Fibroblast of pulmonary artery (primary cell): ENCODE measurements at regions not wholly inside any gene's neighbourhood (a gene's known extent, or its start where the extent isn't known, plus 50 kb on each side); places are given as distances from the start of the nearest gene placed in this dataset.
"Not testable (repeated sequence)": the region's sequence is repeated elsewhere in the genome, so short reads cannot be mapped to it uniquely, and the experiment has no call there.

Experiments
- DNase-seq: peaks from one replicate; pipeline ENCODE4 v3.0.0-alpha.2; 2010; ENCODE audit warnings: low read depth
- H3K4me3 ChIP-seq: replicated peaks from 2 replicates; pipeline ENCODE4 v1.5.1; 2011; ENCODE audit warnings: low read depth, mild to moderate bottlenecking, control low read depth, low read length, moderate library complexity
- TF ChIP-seq, protein P1 (sequence below): IDR thresholded peaks from 2 replicates; pipeline ENCODE4 v1.5.1; 2011; ENCODE audit warnings: mild to moderate bottlenecking, control low read depth, low read length, inconsistent platforms; ENCODE audit errors: missing control alignments

DNA sequence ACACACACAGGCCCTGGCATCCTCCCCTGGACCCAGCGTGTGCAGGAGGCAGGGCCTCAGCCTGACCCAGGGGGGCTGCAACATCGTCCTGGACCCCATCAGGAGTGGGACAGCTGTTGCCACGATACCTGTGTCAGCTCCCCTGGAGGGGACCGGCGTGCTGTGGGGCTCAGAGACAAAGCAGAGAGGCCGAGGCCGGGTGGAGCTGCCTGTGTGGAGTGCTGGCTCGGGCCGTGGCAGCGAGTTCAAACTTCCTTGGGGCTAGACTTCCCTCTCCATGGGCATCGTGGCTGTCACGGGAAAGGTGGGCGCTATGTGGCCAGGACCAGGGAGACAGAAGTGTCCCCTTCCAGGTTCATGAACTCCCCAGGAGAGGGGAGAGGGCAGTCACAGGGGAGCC is 155.0 kb upstream of the SFSWAP start:
- H3K4me3 ChIP-seq: no peak overlapping the region
- TF ChIP-seq, protein P1, sequence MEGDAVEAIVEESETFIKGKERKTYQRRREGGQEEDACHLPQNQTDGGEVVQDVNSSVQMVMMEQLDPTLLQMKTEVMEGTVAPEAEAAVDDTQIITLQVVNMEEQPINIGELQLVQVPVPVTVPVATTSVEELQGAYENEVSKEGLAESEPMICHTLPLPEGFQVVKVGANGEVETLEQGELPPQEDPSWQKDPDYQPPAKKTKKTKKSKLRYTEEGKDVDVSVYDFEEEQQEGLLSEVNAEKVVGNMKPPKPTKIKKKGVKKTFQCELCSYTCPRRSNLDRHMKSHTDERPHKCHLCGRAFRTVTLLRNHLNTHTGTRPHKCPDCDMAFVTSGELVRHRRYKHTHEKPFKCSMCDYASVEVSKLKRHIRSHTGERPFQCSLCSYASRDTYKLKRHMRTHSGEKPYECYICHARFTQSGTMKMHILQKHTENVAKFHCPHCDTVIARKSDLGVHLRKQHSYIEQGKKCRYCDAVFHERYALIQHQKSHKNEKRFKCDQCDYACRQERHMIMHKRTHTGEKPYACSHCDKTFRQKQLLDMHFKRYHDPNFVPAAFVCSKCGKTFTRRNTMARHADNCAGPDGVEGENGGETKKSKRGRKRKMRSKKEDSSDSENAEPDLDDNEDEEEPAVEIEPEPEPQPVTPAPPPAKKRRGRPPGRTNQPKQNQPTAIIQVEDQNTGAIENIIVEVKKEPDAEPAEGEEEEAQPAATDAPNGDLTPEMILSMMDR: no peak
- no peak for DNase-seq

DNA sequence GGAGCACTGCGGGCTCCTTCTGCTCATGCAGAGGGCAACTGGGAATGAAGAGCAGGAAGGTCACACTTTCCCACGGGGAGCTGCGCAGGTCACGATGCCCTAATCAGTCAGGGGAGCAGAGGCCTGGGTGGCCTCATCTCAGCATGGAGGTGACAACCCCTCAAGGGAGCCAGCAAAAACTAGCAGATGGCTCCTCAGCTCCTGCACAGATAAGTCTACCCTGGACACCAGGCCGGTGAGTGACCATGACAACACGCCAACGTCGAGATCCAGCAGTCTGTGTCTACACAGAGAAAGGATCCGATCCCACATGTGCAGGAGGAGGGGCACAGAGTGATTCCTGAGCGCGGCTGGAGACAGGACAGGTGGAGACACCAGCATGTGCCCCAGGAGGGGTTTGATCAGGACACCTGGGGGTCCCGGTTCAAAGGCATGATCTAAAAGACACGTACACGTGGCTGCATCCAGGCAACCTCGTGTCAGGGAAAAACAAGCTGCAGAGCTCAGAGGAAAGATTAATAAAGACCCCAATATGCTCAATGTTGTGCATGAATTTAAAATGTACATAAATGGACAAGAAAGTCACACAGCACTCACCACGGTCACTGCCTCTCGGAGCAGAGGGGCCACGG is 153.7 kb upstream of the SFSWAP start:
- TF ChIP-seq, protein P1: no peak
- H3K4me3 ChIP-seq: no peak overlapping the region
- DNase-seq: no peak

DNA sequence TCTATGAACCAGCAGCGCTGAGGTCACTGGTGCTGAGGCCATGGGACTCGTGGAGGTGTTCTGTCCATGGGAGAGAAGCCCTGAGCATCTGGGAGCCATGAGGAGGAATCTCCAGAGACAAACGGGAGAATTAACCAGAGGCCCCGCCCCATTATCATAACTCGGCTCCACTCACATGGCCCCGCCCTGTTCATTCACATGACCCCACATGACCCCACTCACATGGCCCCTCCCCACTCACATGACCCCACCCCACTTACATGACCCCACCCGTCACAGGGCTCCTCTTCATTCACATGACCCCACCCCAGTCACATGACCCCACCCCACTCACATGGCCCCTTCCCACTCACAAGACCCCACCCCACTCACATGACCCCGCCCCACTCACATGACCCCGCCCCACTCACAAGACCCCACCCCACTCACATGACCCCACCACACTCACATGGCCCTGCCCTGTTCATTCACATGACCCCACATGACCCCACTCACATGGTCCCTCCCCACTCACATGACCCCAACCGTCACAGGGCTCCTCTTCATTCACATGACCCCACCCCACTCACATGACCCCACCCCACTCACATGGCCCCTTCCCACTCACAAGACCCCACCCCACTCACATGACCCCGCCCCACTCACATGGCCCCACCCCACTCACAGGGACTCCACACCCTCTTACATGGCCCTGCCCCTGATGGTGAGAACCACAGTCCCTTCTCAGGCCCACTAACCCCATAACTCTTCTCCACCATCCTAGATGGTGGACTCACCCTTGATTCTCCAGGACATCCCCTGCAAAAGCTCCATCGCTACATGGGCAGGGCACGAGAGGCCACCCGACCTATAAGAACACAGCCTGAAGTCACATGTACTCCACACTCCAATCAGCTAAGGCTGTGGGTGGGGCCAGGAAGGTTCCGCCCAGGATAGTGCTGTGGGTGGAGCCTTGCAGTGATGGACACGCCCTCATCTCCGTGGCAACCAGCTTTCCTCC is 151.1 kb upstream of the SFSWAP start:
- DNase-seq: no peak
- TF ChIP-seq, protein P1: no peak
- no peak overlapping the region for H3K4me3 ChIP-seq

DNA sequence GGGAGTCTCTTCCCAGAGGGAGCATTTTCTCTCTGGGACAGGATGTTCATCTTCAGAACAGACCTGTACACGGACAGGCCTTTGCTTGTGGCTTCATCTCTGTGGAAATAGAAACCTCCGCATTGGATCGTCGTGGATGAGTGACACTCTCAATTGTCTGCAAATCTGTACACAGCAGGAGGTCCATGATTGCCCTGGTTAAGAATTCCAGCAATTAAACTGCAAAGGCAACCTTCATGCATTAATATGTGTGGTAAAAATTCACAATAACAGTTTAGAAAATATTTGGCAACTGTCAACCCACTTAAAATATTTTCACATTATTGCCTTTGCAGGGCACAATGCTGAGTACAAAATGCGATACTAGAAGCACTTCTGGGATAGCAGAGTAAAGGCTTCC is 149.8 kb upstream of the SFSWAP start:
- TF ChIP-seq, protein P1: no peak
- no peak for DNase-seq
- no peak overlapping the region for H3K4me3 ChIP-seq

DNA sequence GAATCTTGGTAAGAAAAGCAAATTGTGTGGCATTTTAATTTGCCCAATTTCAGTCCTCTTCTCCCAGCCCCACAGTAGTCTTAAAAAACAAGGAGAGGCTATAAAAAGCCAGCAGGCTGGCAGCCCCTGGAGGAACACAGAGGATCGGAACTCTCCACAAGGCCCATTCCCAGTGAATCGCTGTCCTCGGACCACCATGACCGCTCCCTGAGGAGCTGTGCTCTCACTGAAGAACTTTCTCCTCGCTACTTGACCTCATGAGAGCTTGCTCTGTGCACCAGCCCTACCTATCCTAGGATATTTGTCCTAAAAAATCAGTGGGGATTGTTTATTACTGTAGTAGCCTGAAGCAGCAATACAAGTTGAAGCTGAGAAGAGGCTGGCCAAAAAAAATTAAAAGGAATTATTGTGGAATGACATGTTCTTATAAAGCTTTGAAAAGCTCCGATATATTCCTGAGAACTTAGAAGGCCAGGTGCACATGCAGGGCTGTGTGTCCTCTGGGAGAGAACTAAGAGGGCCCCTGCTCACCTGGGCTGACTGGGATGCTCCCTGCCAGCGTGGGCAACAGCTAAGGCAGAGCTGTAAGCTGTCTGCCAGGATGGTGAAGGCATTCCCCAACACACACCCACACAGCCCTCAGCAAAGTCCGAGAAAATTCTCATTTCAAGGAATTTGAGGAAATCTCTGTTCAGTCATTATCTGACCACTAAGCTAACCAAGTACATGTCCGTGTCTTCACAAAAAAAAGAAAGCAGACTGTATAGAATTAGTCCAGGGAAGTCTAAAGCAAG is 148.8 kb upstream of the SFSWAP start:
- no peak overlapping the region for H3K4me3 ChIP-seq
- TF ChIP-seq, protein P1: no peak
- no peak for DNase-seq

DNA sequence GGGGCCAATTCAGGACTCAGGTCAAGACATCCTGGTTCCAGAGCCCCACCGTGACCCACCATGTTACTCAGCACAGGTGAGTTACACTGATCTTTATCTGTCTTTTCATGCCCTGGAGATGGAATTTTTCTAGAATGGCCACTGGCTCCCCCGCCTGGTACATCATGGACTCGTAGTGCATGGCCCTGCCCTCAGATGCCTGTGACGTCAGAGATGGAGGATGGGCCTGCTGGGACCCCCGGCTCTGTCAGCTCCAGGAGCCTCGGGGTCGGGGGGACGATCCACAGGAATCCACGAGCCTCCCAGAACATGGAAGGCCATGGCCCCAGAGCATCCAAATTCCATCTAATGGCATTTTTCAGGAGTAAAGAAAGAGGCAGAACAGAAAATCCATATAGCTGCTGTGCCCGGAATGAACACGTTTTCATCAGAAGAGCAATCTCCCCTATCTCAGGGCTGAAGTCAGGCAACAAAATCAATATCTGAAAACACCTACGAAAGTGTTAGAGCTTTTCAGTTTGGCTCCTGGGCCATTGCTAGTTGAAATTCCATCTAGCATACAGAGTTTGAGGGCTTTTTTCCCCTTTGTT is 146.7 kb upstream of the SFSWAP start:
- H3K4me3 ChIP-seq, DNase-seq: not testable (repeated sequence)
